Panc1 (cell line): ENCODE measurements at regions not wholly inside any gene's neighbourhood (a gene's known extent, or its start where the extent isn't known, plus 50 kb on each side); places are given as distances from the start of the nearest gene placed in this dataset.

Experiments
- ATAC-seq: fragments of 200-7000 bp; cut with Tn5 transposase; 2 replicates; pipeline ENCODE4 v1.9.1; 2020; ENCODE audit warnings: mild to moderate bottlenecking, moderate library complexity
- BruUV-seq: library from RNA; stranded (reverse); fragments of 400-500 nt; replicated peaks from 2 replicates; lab custom pipeline; 2021; lab: Mats Ljungman, UMichigan
- CTCF ChIA-PET: fragments of 300-600 bp; sonication (Branson Sonifier 250); formaldehyde crosslinking; loops from one replicate; lab custom pipeline; 2022; ENCODE audit warnings: antibody characterized with exemption; lab: Charles Lee
- POLR2A ChIA-PET: fragments of 300-600 bp; sonication (Branson Sonifier 250); formaldehyde crosslinking; loops from one replicate; lab custom pipeline; 2022; ENCODE audit warnings: antibody characterized with exemption; lab: Charles Lee
- DNase-seq: peaks from one replicate; pipeline ENCODE4 v3.0.0-alpha.2; 2010; ENCODE audit warnings: low read depth, low spot score
- H3K27ac ChIP-seq: 2 replicates; pipeline ENCODE4 v1.5.1; 2011; ENCODE audit warnings: mild to moderate bottlenecking, low read length, inconsistent platforms
- H3K27me3 ChIP-seq: fragments of 200-500 bp; sonication (Bioruptor generic); 2 replicates; pipeline ENCODE4 v1.6.0; 2014; ENCODE audit warnings: low read length, inconsistent platforms; ENCODE audit not compliant: control insufficient read depth, insufficient read depth
- H3K36me3 ChIP-seq: fragments of 200-500 bp; sonication (Bioruptor generic); 2 replicates; pipeline ENCODE4 v1.5.1; 2014; ENCODE audit warnings: inconsistent platforms, mild to moderate bottlenecking, low read length, moderate library complexity; ENCODE audit not compliant: control insufficient read depth, insufficient read depth
- H3K4me1 ChIP-seq: 2 replicates; pipeline ENCODE4 v1.5.1; 2011; ENCODE audit warnings: inconsistent platforms, mild to moderate bottlenecking, low read length, moderate library complexity; ENCODE audit not compliant: control insufficient read depth, insufficient read depth
- H3K4me3 ChIP-seq, 2 experiments: 2 replicates each; pipeline ENCODE4 v1.5.1; 2011 to 2012; ENCODE audit warnings: low read depth in 2 of 2, low read length in 2 of 2, mild to moderate bottlenecking in 2 of 2, inconsistent platforms in 1 of 2, moderate library complexity in 1 of 2
- H3K9me3 ChIP-seq: fragments of 200-500 bp; sonication (Bioruptor generic); 2 replicates; pipeline ENCODE4 v1.5.1; 2014; ENCODE audit warnings: low read depth, mild to moderate bottlenecking, inconsistent platforms, low read length, moderate library complexity; ENCODE audit not compliant: control insufficient read depth, insufficient read depth
- CTCF ChIP-seq: fragments of 450-650 bp; IDR thresholded peaks from 2 replicates; pipeline ENCODE4 v1.5.1; 2017; ENCODE audit warnings: mild to moderate bottlenecking
- POLR2AphosphoS5 ChIP-seq: IDR thresholded peaks from 2 replicates; pipeline ENCODE4 v1.6.1; 2012; ENCODE audit warnings: mild to moderate bottlenecking, low read depth, low read length, moderate library complexity
- REST ChIP-seq, 2 experiments: IDR thresholded peaks; 2 replicates each; pipeline ENCODE4 v1.6.1; 2011 to 2012; ENCODE audit warnings: low read depth in 2 of 2, control low read depth in 1 of 2, low read length in 1 of 2, mild to moderate bottlenecking in 1 of 2, moderate library complexity in 1 of 2; ENCODE audit not compliant: insufficient read depth in 1 of 2
- SIN3A ChIP-seq: IDR thresholded peaks from 2 replicates; pipeline ENCODE4 v1.6.1; 2012; ENCODE audit warnings: low read depth, mild to moderate bottlenecking, low read length, moderate library complexity, borderline replicate concordance; ENCODE audit not compliant: insufficient read depth
- TCF7L2 ChIP-seq: IDR thresholded peaks from 2 replicates; pipeline ENCODE4 v1.6.1; 2011; ENCODE audit warnings: mild to moderate bottlenecking, low read depth, low read length, inconsistent platforms
- in situ Hi-C: cut with HindIII; loops from 2 replicates; pipeline ENCODE4 v1.10.0; 2016; ENCODE audit warnings: low sequenced_read_pairs, low pct_unique_long_range_greater_than_20kb
- intact Hi-C: fragments of 100-400 bp; cut with micrococcal nuclease; formaldehyde crosslinking; loops from one replicate; pipeline ENCODE4 v1.10.0; 2022; ENCODE audit not compliant: unreplicated experiment

DNA sequence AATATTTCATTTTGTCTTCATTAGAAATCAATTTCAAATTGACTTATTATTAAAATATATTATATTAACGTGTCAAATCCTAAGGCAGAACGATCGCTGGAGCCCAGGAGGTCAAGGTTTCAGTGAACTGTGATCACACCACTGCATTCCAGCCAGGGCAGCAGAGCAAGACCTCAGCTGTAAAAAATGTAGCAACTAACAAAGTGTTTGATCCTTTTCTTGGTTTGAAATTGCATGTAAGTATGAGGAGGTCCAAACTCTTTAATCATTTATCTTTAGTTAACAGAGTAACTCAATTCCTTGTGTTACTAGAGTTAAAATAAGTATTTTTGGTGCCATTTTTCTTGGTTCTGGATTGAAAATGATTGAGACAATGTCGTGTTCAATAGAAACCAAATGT, 1033.9 kb downstream of the NLGN4X start:
- CTCF ChIA-PET: no interaction called here
- H3K27ac ChIP-seq: no peak overlapping the region
- DNase-seq (no peak), ATAC-seq (no peak)
- no peaks in the 10 kb centered on the region for H3K27me3 ChIP-seq
- POLR2A ChIA-PET: no interaction called here
- no peaks in the 10 kb centered on the region for H3K4me1 ChIP-seq
- in situ Hi-C loops: no loop called here
- intact Hi-C loops: no loop called here
- H3K4me3 ChIP-seq: no peak overlapping the region
- no TSS peak for BruUV-seq
- no peaks in the 10 kb centered on the region for H3K36me3 ChIP-seq
- no peaks in the 10 kb centered on the region for H3K9me3 ChIP-seq
- no peak for TF ChIP-seq CTCF

DNA sequence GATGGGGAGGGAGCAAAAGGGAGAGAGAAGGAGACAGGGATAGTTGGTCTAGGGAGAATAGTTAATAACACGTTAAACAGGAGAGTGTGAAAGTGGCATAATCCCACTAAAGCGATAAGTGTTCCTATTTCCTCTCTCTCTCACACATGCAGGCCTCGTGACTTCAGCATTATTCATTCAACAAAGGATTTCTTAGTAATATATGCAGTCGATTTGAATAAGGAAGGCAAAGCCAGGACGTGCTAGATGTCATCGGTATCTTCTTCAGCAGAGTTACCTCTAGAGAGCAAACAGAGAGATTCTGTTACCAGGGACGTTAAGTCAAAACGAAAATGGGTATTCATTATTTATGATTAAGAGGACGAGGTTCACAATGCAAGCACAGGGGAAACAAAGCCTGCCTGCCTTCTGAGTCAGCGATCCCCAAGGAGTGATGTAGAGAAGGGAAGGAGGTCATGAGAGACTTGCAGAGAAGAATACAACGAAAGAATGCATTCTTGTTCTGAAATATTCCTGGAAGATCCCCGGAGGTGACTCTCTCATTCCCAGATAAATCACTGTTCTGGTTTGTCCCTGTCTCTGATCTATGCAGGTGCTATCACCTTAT, 1048.4 kb downstream of the NLGN4X start:
- BruUV-seq: no TSS peak
- no peaks in the 10 kb centered on the region for H3K36me3 ChIP-seq
- TF ChIP-seq SIN3A (no peak), CTCF (no peak), TCF7L2 (no peak), POLR2AphosphoS5 (no peak), REST (IDR thresholded peaks at IDR 0.05; ENCODE audit: insufficient read depth in 1 of 2, low read depth in 2 of 2, low read length in 1 of 2) (no peak)
- DNase-seq: no peak
- no peak overlapping the region for H3K27ac ChIP-seq
- H3K4me3 ChIP-seq: no peak overlapping the region
- in situ Hi-C loops (no loop called here), intact Hi-C loops (no loop called here)
- ChIA-PET POLR2A (no interaction called here), CTCF (no interaction called here)
- H3K27me3 ChIP-seq: no peaks in the 10 kb centered on the region
- H3K4me1 ChIP-seq: no peaks in the 10 kb centered on the region
- no peaks in the 10 kb centered on the region for H3K9me3 ChIP-seq
- no peak for ATAC-seq

- ATAC-seq (no peak), DNase-seq (no peak)
- in situ Hi-C loops (no loop called here), intact Hi-C loops (no loop called here)
- Histone ChIP-seq H3K4me3 (no peak overlapping the region), H3K9me3 (no peaks in the 10 kb centered on the region), H3K4me1 (no peaks in the 10 kb centered on the region), H3K27me3 (no peaks in the 10 kb centered on the region), H3K36me3 (no peaks in the 10 kb centered on the region), H3K27ac (no peak overlapping the region)
- no peak for TF ChIP-seq REST (IDR thresholded peaks at IDR 0.05; ENCODE audit: insufficient read depth in 1 of 2, low read depth in 2 of 2, low read length in 1 of 2)
- no peak for TF ChIP-seq TCF7L2
- TF ChIP-seq CTCF: no peak
- TF ChIP-seq SIN3A: no peak
- no peak for TF ChIP-seq POLR2AphosphoS5
- BruUV-seq: no TSS peak
- CTCF ChIA-PET: no interaction called here
- POLR2A ChIA-PET: no interaction called here
Observed at GRCh38 chrX:5176766-5177165, 1051.9 kb downstream of the NLGN4X start.
